ENCODE measurements at regions not wholly inside any gene's neighbourhood (a gene's known extent, or its start where the extent isn't known, plus 50 kb on each side); places are given as distances from the start of the nearest gene placed in this dataset.

DNA sequence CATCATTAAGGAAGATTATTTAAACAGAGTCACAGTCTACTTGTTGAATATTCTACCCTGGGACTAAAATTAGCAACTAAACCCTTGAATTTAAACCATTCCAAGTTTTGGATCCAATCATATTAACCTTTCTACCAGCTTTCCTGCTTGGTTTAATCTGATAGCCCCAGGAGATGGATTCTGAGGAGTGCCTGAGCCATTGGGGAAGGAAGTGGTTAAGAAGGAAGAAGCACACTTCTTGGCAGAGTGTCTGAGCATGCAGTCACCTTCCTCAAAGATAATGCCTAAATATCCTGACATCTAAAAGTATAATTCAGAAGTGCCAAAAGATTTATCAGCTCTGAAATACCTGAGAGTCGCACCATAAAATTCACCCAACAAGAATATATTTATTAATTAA lies 74.1 kb upstream of the SNCAIP start:
- Histone ChIP-seq H2BK20ac (ENCODE audit: low read depth, low read length, poor library complexity, severe bottlenecking) (no peak overlapping the region), H3K9ac (ENCODE audit: extremely low read depth, insufficient read length, low read length) (no peak overlapping the region), H3K23me2 (ENCODE audit: insufficient read length, low read depth, low read length, poor library complexity, severe bottlenecking) (no peaks in the 10 kb centered on the region), H2BK5ac (ENCODE audit: insufficient read length, low read length) (no peak overlapping the region), H2BK120ac (ENCODE audit: low read depth, low read length, poor library complexity, severe bottlenecking) (no peak overlapping the region), H2BK15ac (ENCODE audit: low read depth, low read length) (no peak overlapping the region), H4K91ac (ENCODE audit: insufficient read length, low read depth, low read length) (no peak overlapping the region), H2AK5ac (ENCODE audit: insufficient read length, low read length) (no peak overlapping the region), H4K20me1 (ENCODE audit: control insufficient read depth, insufficient read depth, insufficient read length) (no peaks in the 10 kb centered on the region), H3K14ac (ENCODE audit: insufficient read depth, low read length) (no peak overlapping the region), H2BK12ac (ENCODE audit: insufficient read length, low read depth, low read length) (no peak overlapping the region), H4K8ac (replicated peaks; ENCODE audit: insufficient read length, low read depth, low read length) (no peak overlapping the region), H3K4me2 (ENCODE audit: insufficient read depth, insufficient read length, low read length) (no peak overlapping the region), H3K4ac (ENCODE audit: low read depth, low read length) (no peak overlapping the region), H3K18ac (ENCODE audit: insufficient read length, low read depth, low read length) (no peak overlapping the region), H3K27ac (ENCODE audit: insufficient read length, low read depth, low read length) (no peak overlapping the region), H3K79me1 (ENCODE audit: insufficient read depth, low read depth, low read length, poor library complexity, severe bottlenecking) (no peaks in the 10 kb centered on the region), H2AFZ (ENCODE audit: low read length) (no peak overlapping the region), H3K4me1 (ENCODE audit: insufficient read depth, low read length) (no peaks in the 10 kb centered on the region), H3K27me3 (ENCODE audit: insufficient read depth, low read length) (no peaks in the 10 kb centered on the region), H3K9me3 (ENCODE audit: control insufficient read depth, low read depth, low read length) (no peaks in the 10 kb centered on the region), H3K56ac (ENCODE audit: insufficient read length, low read depth, low read length) (no peak overlapping the region), H3T11ph (ENCODE audit: low read length) (no peak overlapping the region), H3K79me2 (ENCODE audit: insufficient read depth, low read length) (no peaks in the 10 kb centered on the region), H3K23ac (ENCODE audit: insufficient read length, low read depth, low read length) (no peak overlapping the region), H4K5ac (ENCODE audit: insufficient read length, low read depth, low read length) (no peak overlapping the region)
- H3K27me3 Mint-ChIP-seq (ENCODE audit: low read depth), result no peaks in the 10 kb centered on the region
- no peak overlapping the region for H3K4me3 Mint-ChIP-seq
- TF ChIP-seq, protein P1, sequence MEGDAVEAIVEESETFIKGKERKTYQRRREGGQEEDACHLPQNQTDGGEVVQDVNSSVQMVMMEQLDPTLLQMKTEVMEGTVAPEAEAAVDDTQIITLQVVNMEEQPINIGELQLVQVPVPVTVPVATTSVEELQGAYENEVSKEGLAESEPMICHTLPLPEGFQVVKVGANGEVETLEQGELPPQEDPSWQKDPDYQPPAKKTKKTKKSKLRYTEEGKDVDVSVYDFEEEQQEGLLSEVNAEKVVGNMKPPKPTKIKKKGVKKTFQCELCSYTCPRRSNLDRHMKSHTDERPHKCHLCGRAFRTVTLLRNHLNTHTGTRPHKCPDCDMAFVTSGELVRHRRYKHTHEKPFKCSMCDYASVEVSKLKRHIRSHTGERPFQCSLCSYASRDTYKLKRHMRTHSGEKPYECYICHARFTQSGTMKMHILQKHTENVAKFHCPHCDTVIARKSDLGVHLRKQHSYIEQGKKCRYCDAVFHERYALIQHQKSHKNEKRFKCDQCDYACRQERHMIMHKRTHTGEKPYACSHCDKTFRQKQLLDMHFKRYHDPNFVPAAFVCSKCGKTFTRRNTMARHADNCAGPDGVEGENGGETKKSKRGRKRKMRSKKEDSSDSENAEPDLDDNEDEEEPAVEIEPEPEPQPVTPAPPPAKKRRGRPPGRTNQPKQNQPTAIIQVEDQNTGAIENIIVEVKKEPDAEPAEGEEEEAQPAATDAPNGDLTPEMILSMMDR (conservative IDR thresholded peaks at IDR 0.05), result no peak
- no peak for DNase-seq
- H3K27ac Mint-ChIP-seq, result no peak overlapping the region
- no peaks in the 10 kb centered on the region; a peak in 1 of 7 replicates for H3K36me3 Mint-ChIP-seq (ENCODE audit: insufficient read depth in 1 of 3, low read depth in 3 of 3)
- H3K9me3 Mint-ChIP-seq, result peaks cover 0 to 3% of the 10 kb centered on the region in 2 experiments; a peak in 1 of 5 replicates
- no peaks in the 10 kb centered on the region; a peak in 2 of 4 replicates for H3K4me1 Mint-ChIP-seq
- no CpG with 5 or more reads among the region's 1 CpG for WGBS (ENCODE audit: extremely low coverage, insufficient read length, low lambda C conversion rate)

All from H9 (cell line).